ENCODE measurements at regions not wholly inside any gene's neighbourhood (a gene's known extent, or its start where the extent isn't known, plus 50 kb on each side); places are given as distances from the start of the nearest gene placed in this dataset.

DNA sequence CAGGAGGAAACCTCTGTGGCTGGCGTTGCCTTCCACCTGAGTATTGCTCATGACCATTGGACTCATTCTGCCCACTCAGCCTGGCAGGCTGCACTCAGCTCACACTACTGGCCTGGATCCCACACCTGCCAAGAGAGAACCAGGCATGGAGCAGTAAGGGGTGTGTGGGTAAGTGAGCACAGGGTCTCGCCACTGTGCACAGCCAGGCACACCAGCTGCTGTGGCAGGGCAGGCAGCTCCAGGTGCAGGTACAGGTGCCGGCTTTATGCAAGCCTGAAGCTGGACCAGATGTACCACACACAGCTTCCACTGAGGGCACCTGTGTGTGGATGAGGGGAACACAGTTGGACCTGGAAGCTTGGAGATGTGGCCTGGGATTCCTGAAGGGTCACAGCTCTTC lies 295.2 kb upstream of the SNX7 start:
- TF ChIP-seq POLR2A (IDR thresholded peaks at IDR 0.05): no peak
- TF ChIP-seq, protein P1, sequence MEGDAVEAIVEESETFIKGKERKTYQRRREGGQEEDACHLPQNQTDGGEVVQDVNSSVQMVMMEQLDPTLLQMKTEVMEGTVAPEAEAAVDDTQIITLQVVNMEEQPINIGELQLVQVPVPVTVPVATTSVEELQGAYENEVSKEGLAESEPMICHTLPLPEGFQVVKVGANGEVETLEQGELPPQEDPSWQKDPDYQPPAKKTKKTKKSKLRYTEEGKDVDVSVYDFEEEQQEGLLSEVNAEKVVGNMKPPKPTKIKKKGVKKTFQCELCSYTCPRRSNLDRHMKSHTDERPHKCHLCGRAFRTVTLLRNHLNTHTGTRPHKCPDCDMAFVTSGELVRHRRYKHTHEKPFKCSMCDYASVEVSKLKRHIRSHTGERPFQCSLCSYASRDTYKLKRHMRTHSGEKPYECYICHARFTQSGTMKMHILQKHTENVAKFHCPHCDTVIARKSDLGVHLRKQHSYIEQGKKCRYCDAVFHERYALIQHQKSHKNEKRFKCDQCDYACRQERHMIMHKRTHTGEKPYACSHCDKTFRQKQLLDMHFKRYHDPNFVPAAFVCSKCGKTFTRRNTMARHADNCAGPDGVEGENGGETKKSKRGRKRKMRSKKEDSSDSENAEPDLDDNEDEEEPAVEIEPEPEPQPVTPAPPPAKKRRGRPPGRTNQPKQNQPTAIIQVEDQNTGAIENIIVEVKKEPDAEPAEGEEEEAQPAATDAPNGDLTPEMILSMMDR (IDR thresholded peaks at IDR 0.05): no peak

Measured in adrenal gland (tissue), 5 donors.